ENCODE measurements at regions not wholly inside any gene's neighbourhood (a gene's known extent, or its start where the extent isn't known, plus 50 kb on each side); places are given as distances from the start of the nearest gene placed in this dataset.

DNA sequence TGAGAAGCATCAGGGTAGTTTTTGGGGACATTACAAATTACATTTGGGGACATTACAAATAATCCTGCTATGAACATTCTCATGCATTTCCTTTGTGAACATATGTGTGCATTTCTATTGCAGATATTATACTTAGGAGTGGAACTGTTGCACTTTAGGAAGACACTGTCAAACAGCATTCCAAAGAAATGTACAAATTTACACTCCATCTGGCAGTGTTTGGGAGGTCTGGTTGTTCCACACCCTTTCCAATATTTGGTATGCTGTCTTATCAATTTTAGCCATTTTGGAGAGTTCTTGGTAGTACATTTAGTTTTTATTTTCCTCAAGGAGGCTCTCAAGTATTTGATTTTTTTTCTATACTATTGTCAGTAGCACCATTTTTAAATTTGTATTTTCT, 419.1 kb upstream of the ARHGEF26 start:
- H3K36me3 ChIP-seq (ENCODE audit: control insufficient read depth in 4 of 4, insufficient read depth in 4 of 4, low read length in 3 of 4): no peaks in the 10 kb centered on the region
- DNase-seq: no peak
- no peak overlapping the region for H3K4me3 ChIP-seq (ENCODE audit: control insufficient read depth in 1 of 7, extremely low read depth in 1 of 7, insufficient read depth in 4 of 7, low read depth in 2 of 7, low read length in 6 of 7)
- no peaks in the 10 kb centered on the region for H3K27me3 ChIP-seq (replicated peaks in 2 of 5; ENCODE audit: control insufficient read depth in 4 of 5, insufficient read depth in 5 of 5, low read length in 4 of 5)
- no peak overlapping the region for H3K27ac ChIP-seq (ENCODE audit: insufficient read depth in 1 of 2, low read depth in 1 of 2, low read length in 2 of 2, poor library complexity in 1 of 2, severe bottlenecking in 2 of 2)
- CTCF ChIA-PET: no interaction called here
- H3K4me1 ChIP-seq (ENCODE audit: control extremely low read depth in 1 of 4, control insufficient read depth in 4 of 4, insufficient read depth in 4 of 4, low read length in 3 of 4): no peaks in the 10 kb centered on the region
- H3K9me3 ChIP-seq (ENCODE audit: control extremely low read depth in 1 of 5, control insufficient read depth in 4 of 5, insufficient read depth in 2 of 5, low read depth in 1 of 5, low read length in 4 of 5): no peaks in the 10 kb centered on the region
- POLR2A ChIA-PET: no interaction called here

GRCh38 chr3:153704115-153704514, 417.1 kb upstream of the ARHGEF26 start:
- Histone ChIP-seq H3K4me1 (ENCODE audit: control extremely low read depth in 1 of 4, control insufficient read depth in 4 of 4, insufficient read depth in 4 of 4, low read length in 3 of 4) (no peaks in the 10 kb centered on the region), H3K27ac (ENCODE audit: insufficient read depth in 1 of 2, low read depth in 1 of 2, low read length in 2 of 2, poor library complexity in 1 of 2, severe bottlenecking in 2 of 2) (no peak overlapping the region), H3K4me3 (ENCODE audit: control insufficient read depth in 1 of 7, extremely low read depth in 1 of 7, insufficient read depth in 4 of 7, low read depth in 2 of 7, low read length in 6 of 7) (no peak overlapping the region), H3K36me3 (ENCODE audit: control insufficient read depth in 4 of 4, insufficient read depth in 4 of 4, low read length in 3 of 4) (no peaks in the 10 kb centered on the region), H3K9me3 (ENCODE audit: control extremely low read depth in 1 of 5, control insufficient read depth in 4 of 5, insufficient read depth in 2 of 5, low read depth in 1 of 5, low read length in 4 of 5) (no peaks in the 10 kb centered on the region), H3K27me3 (replicated peaks in 2 of 5; ENCODE audit: control insufficient read depth in 4 of 5, insufficient read depth in 5 of 5, low read length in 4 of 5) (no peaks in the 10 kb centered on the region)
- ChIA-PET CTCF (no interaction called here), POLR2A (no interaction called here)
- 67% methylated on average over 1 of the region's 1 CpG for WGBS (ENCODE audit: insufficient coverage)
- no peak for DNase-seq

DNA sequence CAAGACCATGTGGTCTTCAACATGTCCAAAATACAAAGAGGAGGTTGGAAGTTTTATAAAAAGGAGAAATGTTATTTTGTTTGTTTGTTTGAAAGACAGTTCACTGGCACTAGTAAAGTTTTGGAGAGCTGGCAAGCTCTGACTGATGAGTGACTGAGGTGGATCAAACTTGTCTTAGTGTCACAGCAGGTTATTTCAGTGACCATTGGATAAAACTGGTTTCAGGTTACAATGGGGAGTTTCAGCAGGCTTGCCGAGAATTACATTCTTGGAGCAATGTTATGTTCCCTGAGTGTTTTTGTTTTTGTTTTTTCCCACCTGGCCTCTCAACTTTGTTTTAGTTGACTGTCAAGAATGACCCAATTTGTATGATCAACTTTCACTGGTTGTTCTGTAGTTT, 414.5 kb upstream of the ARHGEF26 start:
- POLR2A ChIA-PET: interaction anchor here (0.6 kb wide), 1 partner anchor 714 kb away, joined by 5 read pairs; no protein-coding TSS in a partner anchor
- Histone ChIP-seq H3K27ac (ENCODE audit: insufficient read depth in 1 of 2, low read depth in 1 of 2, low read length in 2 of 2, poor library complexity in 1 of 2, severe bottlenecking in 2 of 2) (no peak overlapping the region), H3K27me3 (replicated peaks in 2 of 5; ENCODE audit: control insufficient read depth in 4 of 5, insufficient read depth in 5 of 5, low read length in 4 of 5) (no peaks in the 10 kb centered on the region), H3K36me3 (ENCODE audit: control insufficient read depth in 4 of 4, insufficient read depth in 4 of 4, low read length in 3 of 4) (no peaks in the 10 kb centered on the region), H3K9me3 (ENCODE audit: control extremely low read depth in 1 of 5, control insufficient read depth in 4 of 5, insufficient read depth in 2 of 5, low read depth in 1 of 5, low read length in 4 of 5) (no peaks in the 10 kb centered on the region), H3K4me3 (ENCODE audit: control insufficient read depth in 1 of 7, extremely low read depth in 1 of 7, insufficient read depth in 4 of 7, low read depth in 2 of 7, low read length in 6 of 7) (no peak overlapping the region), H3K4me1 (ENCODE audit: control extremely low read depth in 1 of 4, control insufficient read depth in 4 of 4, insufficient read depth in 4 of 4, low read length in 3 of 4) (no peaks in the 10 kb centered on the region)
- no peak for DNase-seq
- CTCF ChIA-PET: no interaction called here
- 100% methylated on average over 1 of the region's 1 CpG for WGBS (ENCODE audit: insufficient coverage)

GRCh38 chr3:153714016-153714415, 407.2 kb upstream of the ARHGEF26 start:
- POLR2A ChIA-PET: no interaction called here

GRCh38 chr3:153714588-153715290, 406.5 kb upstream of the ARHGEF26 start:
- Histone ChIP-seq H3K9me3 (ENCODE audit: control extremely low read depth in 1 of 5, control insufficient read depth in 4 of 5, insufficient read depth in 2 of 5, low read depth in 1 of 5, low read length in 4 of 5) (no peaks in the 10 kb centered on the region), H3K4me1 (ENCODE audit: control extremely low read depth in 1 of 4, control insufficient read depth in 4 of 4, insufficient read depth in 4 of 4, low read length in 3 of 4) (no peaks in the 10 kb centered on the region), H3K36me3 (ENCODE audit: control insufficient read depth in 4 of 4, insufficient read depth in 4 of 4, low read length in 3 of 4) (no peaks in the 10 kb centered on the region), H3K4me3 (ENCODE audit: control insufficient read depth in 1 of 7, extremely low read depth in 1 of 7, insufficient read depth in 4 of 7, low read depth in 2 of 7, low read length in 6 of 7) (no peak overlapping the region), H3K27ac (ENCODE audit: insufficient read depth in 1 of 2, low read depth in 1 of 2, low read length in 2 of 2, poor library complexity in 1 of 2, severe bottlenecking in 2 of 2) (no peak overlapping the region), H3K27me3 (replicated peaks in 2 of 5; ENCODE audit: control insufficient read depth in 4 of 5, insufficient read depth in 5 of 5, low read length in 4 of 5) (no peaks in the 10 kb centered on the region)
- CTCF ChIA-PET: no interaction called here
- no peak for DNase-seq
- no CpG with 5 or more reads among the region's 1 CpG for WGBS (ENCODE audit: insufficient coverage)
- POLR2A ChIA-PET: no interaction called here

More at GRCh38 chr3:153714016-153714415, 407.2 kb upstream of the ARHGEF26 start:
- H3K9me3 ChIP-seq (ENCODE audit: control extremely low read depth in 1 of 5, control insufficient read depth in 4 of 5, insufficient read depth in 2 of 5, low read depth in 1 of 5, low read length in 4 of 5): no peaks in the 10 kb centered on the region
- no peaks in the 10 kb centered on the region for H3K4me1 ChIP-seq (ENCODE audit: control extremely low read depth in 1 of 4, control insufficient read depth in 4 of 4, insufficient read depth in 4 of 4, low read length in 3 of 4)
- CTCF ChIA-PET: no interaction called here
- no peak overlapping the region for H3K4me3 ChIP-seq (ENCODE audit: control insufficient read depth in 1 of 7, extremely low read depth in 1 of 7, insufficient read depth in 4 of 7, low read depth in 2 of 7, low read length in 6 of 7)
- H3K27ac ChIP-seq (ENCODE audit: insufficient read depth in 1 of 2, low read depth in 1 of 2, low read length in 2 of 2, poor library complexity in 1 of 2, severe bottlenecking in 2 of 2): no peak overlapping the region
- 89% methylated on average over 4 of the region's 4 CpGs for WGBS (ENCODE audit: insufficient coverage)
- no peak for DNase-seq
- H3K36me3 ChIP-seq (ENCODE audit: control insufficient read depth in 4 of 4, insufficient read depth in 4 of 4, low read length in 3 of 4): no peaks in the 10 kb centered on the region
- H3K27me3 ChIP-seq (replicated peaks in 2 of 5; ENCODE audit: control insufficient read depth in 4 of 5, insufficient read depth in 5 of 5, low read length in 4 of 5): no peaks in the 10 kb centered on the region

DNA sequence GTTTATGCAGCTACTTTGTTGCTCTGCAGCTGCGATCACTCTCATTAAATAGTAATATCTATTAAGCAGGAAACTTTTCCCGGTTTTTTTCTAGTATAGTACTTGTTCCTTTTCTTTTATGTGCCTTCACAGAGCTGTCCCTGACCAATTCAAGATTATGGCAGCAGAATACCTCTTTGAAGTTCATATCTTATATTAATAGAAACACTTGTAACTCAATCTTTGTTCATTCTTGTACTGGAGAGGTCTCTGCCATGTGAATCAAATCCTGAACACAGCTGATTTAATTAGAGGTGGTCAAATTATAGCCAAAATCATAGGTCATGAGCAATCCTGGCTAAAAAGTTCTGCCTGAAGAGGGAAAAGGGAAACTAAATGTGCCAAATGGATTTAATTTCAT, 399.0 kb upstream of the ARHGEF26 start:
- Histone ChIP-seq H3K4me1 (ENCODE audit: control extremely low read depth in 1 of 4, control insufficient read depth in 4 of 4, insufficient read depth in 4 of 4, low read length in 3 of 4) (no peaks in the 10 kb centered on the region), H3K9me3 (ENCODE audit: control extremely low read depth in 1 of 5, control insufficient read depth in 4 of 5, insufficient read depth in 2 of 5, low read depth in 1 of 5, low read length in 4 of 5) (no peaks in the 10 kb centered on the region), H3K4me3 (ENCODE audit: control insufficient read depth in 1 of 7, extremely low read depth in 1 of 7, insufficient read depth in 4 of 7, low read depth in 2 of 7, low read length in 6 of 7) (no peak overlapping the region), H3K27ac (ENCODE audit: insufficient read depth in 1 of 2, low read depth in 1 of 2, low read length in 2 of 2, poor library complexity in 1 of 2, severe bottlenecking in 2 of 2) (no peak overlapping the region), H3K27me3 (replicated peaks in 2 of 5; ENCODE audit: control insufficient read depth in 4 of 5, insufficient read depth in 5 of 5, low read length in 4 of 5) (no peaks in the 10 kb centered on the region), H3K36me3 (ENCODE audit: control insufficient read depth in 4 of 4, insufficient read depth in 4 of 4, low read length in 3 of 4) (no peaks in the 10 kb centered on the region)
- CTCF ChIA-PET: no interaction called here
- DNase-seq: no peak
- POLR2A ChIA-PET: interaction anchor here (0.6 kb wide), 1 partner anchor 200 kb away, joined by 3 read pairs; no protein-coding TSS in a partner anchor
- WGBS (ENCODE audit: insufficient coverage): no CpG with 5 or more reads among the region's 2 CpGs

DNA sequence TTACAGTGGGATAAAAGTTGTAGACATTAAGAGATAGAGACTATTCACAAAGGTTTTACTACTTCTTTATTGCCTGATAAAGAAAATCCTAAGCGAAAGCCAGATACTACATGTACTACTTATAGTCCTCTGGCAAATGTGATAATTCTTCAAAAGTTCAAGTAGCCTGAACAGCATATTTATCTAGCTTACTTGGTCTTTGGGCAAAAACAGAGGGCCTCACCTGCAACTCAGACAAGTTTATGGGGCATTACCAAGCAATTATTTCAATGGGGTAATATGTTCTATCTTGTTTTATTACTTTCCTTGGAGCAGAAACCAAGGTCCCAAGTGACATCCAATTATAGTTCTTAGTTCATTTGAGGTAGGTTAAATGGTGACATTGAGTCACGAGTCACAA, 390.1 kb upstream of the ARHGEF26 start:
- 100% methylated on average over 1 of the region's 2 CpGs for WGBS (ENCODE audit: insufficient coverage)
- DNase-seq: no peak
- H3K9me3 ChIP-seq (ENCODE audit: control extremely low read depth in 1 of 5, control insufficient read depth in 4 of 5, insufficient read depth in 2 of 5, low read depth in 1 of 5, low read length in 4 of 5): peaks cover 0 to 9% (median 3%) of the 10 kb centered on the region in 5 experiments
- POLR2A ChIA-PET: no interaction called here
- CTCF ChIA-PET: no interaction called here
- H3K27ac ChIP-seq (ENCODE audit: insufficient read depth in 1 of 2, low read depth in 1 of 2, low read length in 2 of 2, poor library complexity in 1 of 2, severe bottlenecking in 2 of 2): no peak overlapping the region
- no peaks in the 10 kb centered on the region for H3K4me1 ChIP-seq (ENCODE audit: control extremely low read depth in 1 of 4, control insufficient read depth in 4 of 4, insufficient read depth in 4 of 4, low read length in 3 of 4)
- no peaks in the 10 kb centered on the region for H3K27me3 ChIP-seq (replicated peaks in 2 of 5; ENCODE audit: control insufficient read depth in 4 of 5, insufficient read depth in 5 of 5, low read length in 4 of 5)
- no peak overlapping the region for H3K4me3 ChIP-seq (ENCODE audit: control insufficient read depth in 1 of 7, extremely low read depth in 1 of 7, insufficient read depth in 4 of 7, low read depth in 2 of 7, low read length in 6 of 7)
- H3K36me3 ChIP-seq (ENCODE audit: control insufficient read depth in 4 of 4, insufficient read depth in 4 of 4, low read length in 3 of 4): no peaks in the 10 kb centered on the region
